ENCODE measurements at regions not wholly inside any gene's neighbourhood (a gene's known extent, or its start where the extent isn't known, plus 50 kb on each side); places are given as distances from the start of the nearest gene placed in this dataset.

GRCh38 chr2:182585001-182585400, 131.1 kb upstream of the DNAJC10 start:
- TF ChIP-seq CTCF (IDR thresholded peaks at IDR 0.05) (no peak), POLR2A (IDR thresholded peaks at IDR 0.05) (no peak), POLR2AphosphoS5 (IDR thresholded peaks at IDR 0.05) (no peak)
